Astrocyte (in vitro differentiated cells and primary cell): ENCODE measurements at regions not wholly inside any gene's neighbourhood (a gene's known extent, or its start where the extent isn't known, plus 50 kb on each side); places are given as distances from the start of the nearest gene placed in this dataset.
"Not testable (repeated sequence)": the region's sequence is repeated elsewhere in the genome, so short reads cannot be mapped to it uniquely, and the experiment has no call there.

Source experiments
- DNase-seq: peaks from one replicate; pipeline ENCODE4 v3.0.0-alpha.2; 2010; ENCODE audit warnings: low read depth
- FAIRE-seq: peaks from 2 replicates; lab custom pipeline; 2011; peaks lifted over from hg19 to GRCh38; lab: Jason Lieb, UNC
- H2AFZ ChIP-seq: 2 replicates; pipeline ENCODE4 v1.6.0; 2012; ENCODE audit warnings: low read depth, low read length, inconsistent platforms
- H3K27ac ChIP-seq: 2 replicates; pipeline ENCODE4 v1.5.1; 2011; ENCODE audit warnings: low read depth, low read length, inconsistent platforms
- H3K27me3 ChIP-seq: 2 replicates; pipeline ENCODE4 v1.6.0; 2011; ENCODE audit warnings: low read length, inconsistent platforms; ENCODE audit not compliant: insufficient read depth
- H3K36me3 ChIP-seq: 2 replicates; pipeline ENCODE4 v1.5.1; 2011; ENCODE audit warnings: low read length, inconsistent platforms; ENCODE audit not compliant: insufficient read depth
- H3K4me1 ChIP-seq: 2 replicates; pipeline ENCODE4 v1.5.1; 2011; ENCODE audit warnings: low read length, inconsistent platforms; ENCODE audit not compliant: insufficient read depth
- H3K4me2 ChIP-seq: 2 replicates; pipeline ENCODE4 v1.6.0; 2012; ENCODE audit warnings: low read length, inconsistent platforms
- H3K4me3 ChIP-seq: 2 replicates; pipeline ENCODE4 v1.5.1; 2011; ENCODE audit warnings: low read depth, mild to moderate bottlenecking, low read length, inconsistent platforms; ENCODE audit not compliant: insufficient read depth
- H3K79me2 ChIP-seq: 2 replicates; pipeline ENCODE4 v1.6.0; 2012; ENCODE audit warnings: mild to moderate bottlenecking, low read length, inconsistent platforms; ENCODE audit not compliant: insufficient read depth
- H3K9ac ChIP-seq: 2 replicates; pipeline ENCODE4 v1.6.0; 2012; ENCODE audit warnings: mild to moderate bottlenecking, low read length, inconsistent platforms
- H3K9me3 ChIP-seq: 2 replicates; pipeline ENCODE4 v1.5.1; 2012; ENCODE audit warnings: low read depth, mild to moderate bottlenecking, low read length, inconsistent platforms; ENCODE audit not compliant: insufficient read depth
- H4K20me1 ChIP-seq: 2 replicates; pipeline ENCODE4 v1.6.0; 2012; ENCODE audit warnings: low read length, inconsistent platforms; ENCODE audit not compliant: insufficient read depth
- H3K27ac Mint-ChIP-seq: one replicate; pipeline ENCODE4 v1.8.0; 2021; ENCODE audit warnings: mild to moderate bottlenecking, mixed read lengths; ENCODE audit not compliant: unreplicated experiment
- H3K27me3 Mint-ChIP-seq: one replicate; pipeline ENCODE4 v1.8.0; 2021; ENCODE audit warnings: low read depth, mixed read lengths; ENCODE audit not compliant: unreplicated experiment
- H3K36me3 Mint-ChIP-seq: one replicate; pipeline ENCODE4 v1.8.0; 2021; ENCODE audit warnings: low read depth, mixed read lengths; ENCODE audit not compliant: unreplicated experiment
- H3K4me1 Mint-ChIP-seq: one replicate; pipeline ENCODE4 v1.8.0; 2021; ENCODE audit warnings: low read depth, mixed read lengths; ENCODE audit not compliant: unreplicated experiment
- H3K4me3 Mint-ChIP-seq: one replicate; pipeline ENCODE4 v1.8.0; 2021; ENCODE audit warnings: mild to moderate bottlenecking, moderate library complexity, mixed read lengths; ENCODE audit not compliant: unreplicated experiment
- H3K9me3 Mint-ChIP-seq: one replicate; pipeline ENCODE4 v1.8.0; 2021; ENCODE audit warnings: mild to moderate bottlenecking, mixed read lengths; ENCODE audit not compliant: unreplicated experiment
- CTCF ChIP-seq: IDR thresholded peaks from 2 replicates; pipeline ENCODE4 v1.5.1; 2011; ENCODE audit warnings: low read depth, mild to moderate bottlenecking, inconsistent platforms, low read length, moderate library complexity; ENCODE audit not compliant: insufficient read depth
- EZH2 ChIP-seq: IDR thresholded peaks from 2 replicates; pipeline ENCODE4 v1.6.1; 2012; ENCODE audit warnings: mild to moderate bottlenecking, low read length, inconsistent platforms; ENCODE audit not compliant: insufficient read depth

DNA sequence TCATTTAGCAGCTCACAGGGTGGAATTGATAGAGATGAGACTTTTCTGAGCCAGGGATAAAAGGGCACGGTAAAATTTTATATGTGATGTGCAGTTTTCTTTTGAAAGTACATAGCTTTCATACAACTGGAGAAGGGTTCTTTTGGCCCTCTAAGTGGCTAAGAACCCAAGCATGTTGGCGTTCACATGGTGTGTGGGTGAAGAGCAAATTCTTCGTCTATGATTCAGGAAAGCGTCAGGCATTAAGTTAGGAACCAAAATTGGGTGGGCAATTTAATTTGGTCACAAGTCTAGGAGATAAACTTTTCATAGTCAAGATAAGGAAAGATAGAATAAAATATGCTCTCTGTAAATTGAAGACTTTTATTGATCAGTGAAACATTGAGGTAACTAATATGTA, 153.9 kb downstream of the UTRN start:
- Histone ChIP-seq H3K27me3 (no peaks in the 10 kb centered on the region), H3K4me3 (no peak overlapping the region), H2AFZ (no peak overlapping the region), H3K79me2 (no peaks in the 10 kb centered on the region), H4K20me1 (no peaks in the 10 kb centered on the region), H3K36me3 (peaks cover 22% of the 10 kb centered on the region), H3K9me3 (peaks cover 5% of the 10 kb centered on the region), H3K27ac (no peak overlapping the region), H3K9ac (no peak overlapping the region), H3K4me2 (no peak overlapping the region), H3K4me1 (peaks cover 4% of the 10 kb centered on the region)
- peaks cover 49% of the 10 kb centered on the region for H3K36me3 Mint-ChIP-seq
- peaks cover 17% of the 10 kb centered on the region for H3K9me3 Mint-ChIP-seq
- DNase-seq (peak; percentile 75), FAIRE-seq (no peak)
- TF ChIP-seq CTCF (no peak), EZH2 (no peak)
- peaks cover 19% of the 10 kb centered on the region for H3K4me1 Mint-ChIP-seq
- peak overlapping the region; percentile 40 for H3K4me3 Mint-ChIP-seq
- H3K27ac Mint-ChIP-seq = no peak overlapping the region
- no peaks in the 10 kb centered on the region for H3K27me3 Mint-ChIP-seq

DNA sequence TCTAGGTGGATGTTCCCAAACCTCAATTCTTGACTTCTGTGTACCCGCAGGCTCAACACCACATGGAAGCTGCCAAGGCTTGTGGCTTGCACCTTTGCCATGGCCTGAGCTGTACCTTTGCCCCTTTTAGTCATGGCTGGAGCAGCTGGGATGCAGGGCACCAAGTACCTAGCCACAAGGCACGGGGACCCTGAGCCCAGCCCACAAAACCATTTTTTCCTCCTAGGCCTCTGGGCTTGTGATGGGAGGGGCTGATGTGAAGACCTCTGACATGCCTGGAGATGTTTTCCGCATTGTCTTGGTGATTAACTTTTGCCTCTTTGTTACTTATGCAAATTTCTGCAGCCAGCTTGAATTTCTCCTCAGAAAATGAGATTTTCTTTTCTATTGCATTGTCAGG, 156.7 kb downstream of the UTRN start:
- H3K27ac ChIP-seq, H3K9me3 ChIP-seq, H3K4me1 Mint-ChIP-seq, H3K27me3 ChIP-seq, DNase-seq, H3K4me3 Mint-ChIP-seq, H3K9ac ChIP-seq, H3K79me2 ChIP-seq, H3K4me1 ChIP-seq, H3K27ac Mint-ChIP-seq, H3K4me2 ChIP-seq, H2AFZ ChIP-seq, H3K27me3 Mint-ChIP-seq, H4K20me1 ChIP-seq, FAIRE-seq, H3K4me3 ChIP-seq: not testable (repeated sequence)
- peaks cover 19% of the 10 kb centered on the region for H3K36me3 ChIP-seq
- Mint-ChIP-seq H3K9me3 (peaks cover 17% of the 10 kb centered on the region), H3K36me3 (peaks cover 44% of the 10 kb centered on the region)

GRCh38 chr6:144443157-144443556, 158.0 kb downstream of the UTRN start:
- H3K4me1 ChIP-seq = peaks cover 4% of the 10 kb centered on the region
- H3K4me2 ChIP-seq = no peak overlapping the region
- no peaks in the 10 kb centered on the region for H3K27me3 ChIP-seq
- Mint-ChIP-seq H3K9me3 (peaks cover 17% of the 10 kb centered on the region), H3K27me3 (no peaks in the 10 kb centered on the region), H3K4me3 (no peak overlapping the region), H3K27ac (no peak overlapping the region), H3K36me3 (peaks cover 40% of the 10 kb centered on the region), H3K4me1 (peaks cover 8% of the 10 kb centered on the region)
- H3K27ac ChIP-seq = no peak overlapping the region
- H4K20me1 ChIP-seq = no peaks in the 10 kb centered on the region
- no peak for FAIRE-seq
- H3K79me2 ChIP-seq = no peaks in the 10 kb centered on the region
- no peak overlapping the region for H2AFZ ChIP-seq
- no peak overlapping the region for H3K4me3 ChIP-seq
- H3K36me3 ChIP-seq = peaks cover 13% of the 10 kb centered on the region
- H3K9ac ChIP-seq = no peak overlapping the region
- no peak for DNase-seq
- no peak for TF ChIP-seq CTCF
- TF ChIP-seq EZH2 = no peak
- peaks cover 5% of the 10 kb centered on the region for H3K9me3 ChIP-seq
